Gastroesophageal sphincter (tissue), 2 donors: ENCODE measurements at regions not wholly inside any gene's neighbourhood (a gene's known extent, or its start where the extent isn't known, plus 50 kb on each side); places are given as distances from the start of the nearest gene placed in this dataset.

Source experiments
- POLR2A ChIP-seq, 2 donors: fragments of 450-650 bp; IDR thresholded peaks; one replicate each; pipeline ENCODE4 v1.6.1; 2017; ENCODE audit warnings: antibody characterized with exemption in 2 of 2, mild to moderate bottlenecking in 2 of 2, moderate library complexity in 1 of 2
- POLR2AphosphoS5 ChIP-seq: sonication (generic); formaldehyde crosslinking; IDR thresholded peaks from one replicate; pipeline ENCODE4 v1.6.1; 2017; ENCODE audit warnings: antibody characterized with exemption

- TF ChIP-seq POLR2A (IDR thresholded peaks at IDR 0.05) (no peak), POLR2AphosphoS5 (no peak)
These were observed 456.2 kb downstream of the ZNF385D start for GRCh38 chr3:21294768-21295167.
